ENCODE measurements at regions not wholly inside any gene's neighbourhood (a gene's known extent, or its start where the extent isn't known, plus 50 kb on each side); places are given as distances from the start of the nearest gene placed in this dataset.

DNA sequence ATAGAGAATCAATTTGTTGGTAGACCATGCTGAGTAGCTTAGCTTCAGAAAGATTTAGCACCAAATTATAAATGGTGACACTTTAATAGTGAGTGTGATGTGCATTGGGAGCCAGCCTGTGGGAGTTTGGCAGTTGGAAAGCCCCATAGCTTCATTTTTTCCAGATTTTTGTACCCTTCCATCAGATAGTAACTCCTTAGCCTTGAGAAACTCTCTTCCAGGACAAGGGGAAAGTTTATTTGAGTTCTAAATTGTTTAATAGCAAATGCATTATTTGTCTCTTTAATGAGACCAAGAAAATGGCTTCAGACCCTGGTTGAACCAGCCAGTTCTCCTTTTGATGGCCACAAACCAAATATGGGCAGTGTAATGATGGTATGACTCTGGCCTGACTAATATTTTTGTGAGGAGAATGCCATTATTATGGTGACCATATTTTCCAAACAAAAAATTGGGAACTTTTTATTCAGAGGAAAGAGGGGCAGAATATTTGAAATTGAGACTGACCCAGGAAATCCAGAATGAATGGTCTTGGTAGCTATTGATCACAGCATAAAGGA is 49.8 kb downstream of the PLCE1 start:
- no peak for DNase-seq

DNA sequence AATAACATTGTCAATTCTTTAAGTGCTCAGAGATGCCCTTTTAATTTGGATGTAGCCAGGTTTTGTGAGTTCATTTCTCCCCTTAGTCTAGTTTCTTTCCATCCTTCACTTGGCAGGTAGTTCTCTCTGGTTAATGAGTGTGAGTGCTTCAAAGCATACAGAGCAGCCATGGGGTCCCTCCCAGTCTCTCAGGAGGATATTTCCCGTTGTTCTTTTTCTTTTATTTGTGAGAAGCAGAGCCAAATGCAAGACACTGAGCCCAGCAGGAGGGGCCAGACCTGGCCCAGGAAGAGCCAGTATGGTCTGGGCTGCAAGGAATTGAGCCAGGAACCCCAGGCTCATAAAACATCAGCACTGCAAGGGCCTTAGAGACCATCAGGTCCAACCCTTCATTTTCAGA is 52.4 kb downstream of the PLCE1 start:
- DNase-seq = no peak

DNA sequence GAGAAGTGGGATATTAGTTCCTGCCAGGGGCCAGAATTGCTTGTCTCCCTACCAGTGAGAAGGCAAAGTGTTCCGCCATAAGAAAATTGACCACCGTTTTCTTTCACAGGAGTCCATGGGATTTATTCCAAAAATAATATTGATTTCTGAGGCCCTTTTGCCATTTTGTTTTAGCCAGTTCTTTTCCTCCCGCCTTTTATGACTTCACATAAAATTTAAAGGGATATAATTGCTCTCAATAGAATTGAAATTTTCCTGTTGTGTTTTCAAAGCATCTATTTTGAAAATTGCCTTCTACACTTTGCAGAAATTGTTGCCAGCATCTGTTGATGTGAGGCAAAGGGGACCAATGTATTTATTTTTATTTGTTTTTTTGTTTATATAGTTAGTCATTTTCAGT is 53.6 kb downstream of the PLCE1 start:
- DNase-seq = no peak

DNA sequence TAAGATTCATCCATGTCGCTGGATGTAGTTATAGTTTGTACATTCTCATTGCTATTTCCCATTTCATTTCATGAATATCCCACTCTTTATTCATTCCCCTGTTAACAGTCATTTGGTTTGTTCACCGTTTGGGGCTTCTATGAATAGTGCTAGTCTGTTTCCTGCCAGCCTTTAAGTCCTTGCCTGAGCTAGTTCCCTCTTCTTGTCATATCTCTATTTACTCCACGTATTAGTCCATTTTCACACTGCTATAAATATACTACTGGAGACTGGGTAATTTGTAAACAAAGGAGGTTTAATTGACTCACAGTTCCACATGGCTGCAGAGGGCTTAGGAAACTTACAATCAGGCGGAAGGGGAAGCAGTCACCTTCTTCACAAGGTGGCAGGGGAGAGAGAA is 56.2 kb downstream of the PLCE1 start:
- DNase-seq = no peak

DNA sequence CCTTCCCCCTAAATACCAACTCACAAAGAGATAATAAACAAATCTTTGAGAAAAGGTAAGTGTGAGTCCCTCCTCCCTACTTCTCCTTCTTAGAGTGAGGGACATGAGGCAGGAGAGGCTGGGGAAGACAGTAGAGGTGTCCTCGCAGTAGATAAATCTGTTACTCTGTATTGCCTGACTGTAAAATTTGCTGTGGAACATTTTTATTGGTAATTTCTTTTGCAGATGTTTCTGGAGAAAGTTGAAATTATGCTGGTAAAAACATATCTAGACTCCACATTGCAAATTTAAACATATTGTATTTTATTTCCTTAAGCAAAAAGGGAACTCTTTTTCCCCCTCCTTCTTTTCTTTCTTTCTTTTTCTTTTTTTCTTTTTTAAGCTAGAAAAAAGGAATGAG is 58.5 kb downstream of the PLCE1 start:
- no peak for DNase-seq

DNA sequence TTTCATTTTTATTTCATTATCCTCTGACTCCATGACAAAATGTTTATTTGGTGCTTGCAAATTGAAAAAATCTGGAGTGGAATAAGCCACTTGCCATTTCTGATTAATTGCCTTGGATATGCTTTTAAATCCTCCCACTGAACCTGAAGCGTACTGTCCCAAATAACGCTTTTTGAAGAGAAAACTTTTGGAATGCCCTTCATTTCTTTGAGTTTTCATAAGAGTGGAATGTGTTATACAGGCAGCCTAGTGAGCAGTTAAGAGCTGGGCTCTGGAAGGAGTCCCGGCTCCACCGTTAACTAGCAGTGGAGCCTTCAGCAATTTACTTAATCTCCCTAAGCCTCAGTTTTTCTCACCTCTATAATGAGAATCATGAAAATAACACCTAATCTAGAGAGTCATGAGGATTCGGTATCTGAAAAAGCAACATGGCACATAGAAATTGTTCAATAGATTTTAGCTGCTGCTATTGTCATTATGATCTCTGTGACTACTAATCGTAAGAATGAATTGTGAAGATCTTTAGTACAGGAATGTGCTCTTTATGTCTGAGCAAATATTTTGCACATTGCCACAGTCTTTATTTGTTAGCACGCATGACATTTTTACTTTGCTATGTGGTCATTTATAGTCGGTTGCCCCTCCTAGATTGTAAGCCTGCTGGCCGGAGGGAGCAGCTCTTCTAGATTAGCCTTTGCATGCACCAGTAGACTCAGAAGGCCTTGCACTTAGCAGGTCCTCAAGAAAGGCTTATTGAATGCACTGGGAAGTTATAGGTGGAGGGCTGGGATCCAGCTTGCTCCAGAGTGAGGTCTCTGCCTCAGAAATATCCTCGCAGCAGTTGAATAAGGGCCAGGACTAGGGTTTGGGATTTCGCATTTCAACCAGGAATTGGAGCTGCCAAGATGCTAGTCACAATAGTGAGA is 59.4 kb downstream of the PLCE1 start:
- DNase-seq = no peak

DNA sequence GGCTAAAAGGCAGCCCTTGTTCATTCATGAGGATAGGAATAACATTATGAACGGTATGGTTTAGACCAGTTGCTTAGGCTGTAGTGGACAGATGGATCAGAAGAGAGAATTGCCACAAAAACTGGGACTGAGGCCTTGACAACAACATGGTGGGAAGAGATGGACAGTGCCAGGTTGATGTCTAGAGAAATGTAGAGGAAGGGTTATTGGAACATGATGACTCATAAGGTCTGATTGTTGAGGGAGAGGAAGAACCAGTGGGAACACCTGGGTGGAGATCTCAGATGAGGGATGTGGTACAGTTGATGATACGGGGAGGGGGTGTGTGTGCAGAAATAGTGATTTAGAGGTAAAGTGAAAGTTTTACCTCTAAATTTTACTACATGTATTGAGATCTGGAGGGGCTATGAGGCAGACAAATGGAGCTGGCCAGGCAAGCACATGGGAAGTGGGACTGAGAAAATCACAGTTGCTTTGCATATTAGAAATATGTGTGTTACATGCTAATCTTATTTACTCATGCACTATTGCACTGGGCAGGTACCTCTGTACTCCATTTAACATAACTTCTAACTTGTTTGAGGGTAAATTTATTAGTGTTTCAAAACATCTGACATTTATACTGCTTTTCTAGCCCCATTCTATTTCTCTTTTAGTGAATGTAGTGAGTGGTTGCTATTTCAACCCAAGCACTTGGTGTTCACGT is 65.6 kb downstream of the PLCE1 start:
- no peak for DNase-seq

DNA sequence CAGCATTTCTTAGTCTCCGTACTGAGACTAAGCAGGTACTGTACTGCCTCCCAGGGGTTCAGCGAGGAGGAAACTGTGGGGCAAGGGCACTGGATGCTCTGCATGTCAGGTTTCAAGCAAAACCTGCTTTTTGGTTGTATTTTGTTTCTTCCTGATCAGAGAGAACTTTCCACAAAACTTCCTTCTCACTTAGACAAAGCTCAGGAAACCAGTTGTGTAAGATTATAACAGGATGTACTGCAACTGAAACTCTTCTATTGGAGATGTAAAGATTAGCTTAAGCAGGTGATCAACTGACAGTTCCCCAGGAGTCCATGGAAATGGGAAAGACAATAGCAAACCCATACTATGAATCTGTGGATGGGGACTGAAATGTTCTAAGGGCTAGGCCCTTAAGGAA is 67.3 kb downstream of the PLCE1 start:
- no peak for DNase-seq

DNA sequence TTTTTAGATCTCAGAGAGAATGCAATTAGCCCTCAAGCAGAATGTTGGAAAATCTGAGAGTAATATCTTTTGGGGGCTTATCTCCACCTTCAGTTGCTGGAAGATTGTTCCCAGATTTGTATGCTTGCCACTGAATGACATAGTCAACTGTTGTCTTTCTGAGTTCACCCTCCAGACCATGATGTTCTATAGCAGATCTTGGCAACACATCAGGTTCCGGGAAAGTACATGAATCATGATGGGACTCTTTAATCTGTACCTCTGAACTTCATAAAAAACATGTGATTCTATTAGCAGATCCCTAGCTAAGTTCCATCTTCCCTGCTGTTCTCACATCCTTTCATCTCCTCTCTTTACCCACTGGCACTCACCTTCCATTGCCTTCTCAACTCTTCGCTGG is 68.9 kb downstream of the PLCE1 start:
- no peak for DNase-seq

DNA sequence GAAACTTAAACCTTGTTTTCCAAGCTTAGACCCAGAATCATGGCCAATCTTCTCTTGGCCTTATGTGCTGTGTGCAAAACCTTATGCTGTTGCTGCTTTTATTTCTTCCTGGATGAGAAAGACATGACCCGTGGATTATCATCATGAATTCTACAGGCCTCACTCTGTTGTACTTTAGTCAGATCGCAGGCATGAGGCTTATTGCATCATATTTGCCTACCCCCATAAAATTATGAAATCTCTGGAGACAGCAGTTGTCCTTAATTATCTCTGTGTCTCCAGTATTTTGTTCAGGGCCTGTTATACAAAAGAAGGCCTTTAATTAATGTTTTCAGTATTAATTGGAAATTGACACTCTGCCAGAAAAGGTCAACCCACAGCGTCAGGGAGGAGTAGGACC is 71.6 kb downstream of the PLCE1 start:
- DNase-seq = no peak

DNA sequence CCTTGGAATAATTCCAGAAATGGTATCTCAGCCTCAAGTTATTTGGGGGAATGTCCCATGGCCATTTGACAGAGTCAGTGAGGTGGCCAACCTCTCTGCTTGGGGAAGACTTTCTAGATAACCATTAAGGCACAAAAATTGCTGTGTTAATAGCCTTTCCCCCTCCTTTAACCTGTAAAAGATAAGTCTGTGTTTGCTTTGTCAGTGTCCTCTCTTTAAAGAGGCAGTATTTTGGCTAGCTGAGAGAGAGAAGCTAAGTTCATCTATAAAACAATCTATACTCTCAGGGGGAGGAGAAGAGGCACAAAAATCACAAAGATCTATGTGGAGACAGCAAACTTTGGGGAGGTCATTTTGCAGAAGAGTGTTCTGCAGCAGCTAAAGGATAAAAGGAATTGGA is 72.1 kb downstream of the PLCE1 start:
- no peak for DNase-seq

DNA sequence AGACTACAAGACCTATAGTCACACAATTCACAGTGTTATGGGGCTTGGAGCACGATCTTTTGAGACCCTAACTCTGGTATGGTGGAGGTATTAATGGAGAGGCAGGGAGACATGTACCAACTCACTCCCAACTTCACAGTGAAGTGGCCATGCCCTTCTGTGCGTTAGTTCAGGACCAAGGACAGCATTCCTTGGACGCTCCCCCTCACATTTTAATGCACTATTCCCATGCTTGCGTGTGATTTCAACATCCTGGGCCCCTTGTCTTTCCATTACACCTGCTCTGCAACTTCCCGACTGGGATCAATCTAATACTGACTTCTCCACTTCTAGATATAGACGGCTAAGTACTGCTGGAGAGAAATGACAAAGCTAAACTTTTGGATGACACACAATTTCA is 72.7 kb downstream of the PLCE1 start:
- no peak for DNase-seq

DNA sequence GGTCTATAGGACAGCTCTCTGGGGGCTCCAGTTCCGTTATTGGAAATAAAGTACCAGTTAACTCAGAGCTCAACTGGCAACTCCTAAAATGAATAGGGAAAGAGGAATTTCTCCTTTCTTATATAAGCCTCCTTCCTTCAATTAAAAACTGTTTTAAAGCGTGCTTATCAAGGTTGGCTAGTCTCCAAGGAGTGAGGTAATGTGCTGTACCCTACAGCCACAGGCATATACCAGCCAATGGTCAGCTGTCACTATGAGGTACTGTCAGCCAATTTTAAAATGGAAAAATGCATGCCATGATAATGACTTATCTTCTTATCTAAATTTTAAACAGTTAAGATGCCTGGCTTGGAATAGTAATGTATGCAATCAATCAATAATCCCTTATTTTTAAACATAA is 76.2 kb downstream of the PLCE1 start:
- no peak for DNase-seq

DNA sequence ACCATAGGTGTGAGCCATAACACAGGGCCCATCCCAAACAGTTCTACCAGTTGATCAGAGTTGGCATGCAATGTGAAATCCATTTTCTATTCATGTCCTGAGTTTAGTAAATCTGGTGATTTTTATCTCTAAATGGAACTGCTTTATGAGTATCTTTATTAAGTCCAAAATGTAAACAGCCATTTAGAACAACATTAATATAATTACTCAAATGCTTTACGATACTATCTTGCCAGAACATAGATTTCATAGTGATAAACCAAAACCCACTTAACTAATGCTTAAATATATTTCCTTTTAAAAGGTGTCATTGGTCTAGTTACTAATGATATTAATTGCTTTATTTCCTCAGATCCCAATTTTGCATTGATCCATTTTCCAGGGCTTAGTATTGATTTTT is 80.7 kb downstream of the PLCE1 start:
- DNase-seq = no peak

DNA sequence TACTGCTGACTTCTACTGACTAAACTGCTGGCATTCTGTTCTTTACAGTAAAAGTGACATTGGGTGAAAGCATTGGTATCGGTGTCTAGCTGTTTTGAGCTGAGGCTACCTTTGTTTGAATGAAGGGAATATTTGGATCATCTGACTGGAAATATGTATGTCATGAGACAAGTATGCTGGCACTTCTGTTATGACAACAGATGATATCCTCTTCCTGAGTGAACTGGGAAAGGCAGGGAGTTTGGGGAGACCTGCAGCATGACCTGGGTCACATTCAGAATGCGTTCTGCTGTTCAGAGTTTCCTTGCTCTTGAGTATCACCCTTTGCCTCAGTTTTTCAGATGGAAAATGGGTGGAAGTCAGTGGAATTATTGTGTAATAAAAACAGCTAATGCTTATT is 81.8 kb downstream of the PLCE1 start:
- DNase-seq = no peak

DNA sequence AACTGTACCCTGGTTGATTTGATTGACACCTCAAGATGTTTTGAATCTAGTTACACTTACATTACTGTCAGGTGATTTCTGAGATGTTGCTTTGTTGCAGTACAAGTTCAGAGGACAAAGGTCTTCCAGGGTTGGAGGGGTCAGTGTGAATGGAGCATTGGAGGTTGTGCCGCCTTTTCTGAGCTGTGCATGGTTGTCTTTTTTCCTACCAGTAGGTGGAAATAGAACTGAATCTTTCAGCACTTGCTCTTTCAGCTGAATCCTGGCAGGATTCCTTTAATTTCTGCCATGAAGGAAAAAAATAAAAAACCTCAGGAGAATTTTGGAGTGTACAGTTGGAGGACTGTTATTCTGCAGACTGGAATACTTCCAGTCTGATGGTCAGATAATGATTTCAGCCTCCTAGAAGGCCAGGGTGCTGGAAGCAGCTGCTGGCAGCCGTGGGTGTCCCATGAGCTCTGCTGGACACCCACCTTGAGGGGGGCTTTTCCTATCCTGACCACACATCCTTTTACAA is 82.7 kb downstream of the PLCE1 start:
- no peak for DNase-seq

DNA sequence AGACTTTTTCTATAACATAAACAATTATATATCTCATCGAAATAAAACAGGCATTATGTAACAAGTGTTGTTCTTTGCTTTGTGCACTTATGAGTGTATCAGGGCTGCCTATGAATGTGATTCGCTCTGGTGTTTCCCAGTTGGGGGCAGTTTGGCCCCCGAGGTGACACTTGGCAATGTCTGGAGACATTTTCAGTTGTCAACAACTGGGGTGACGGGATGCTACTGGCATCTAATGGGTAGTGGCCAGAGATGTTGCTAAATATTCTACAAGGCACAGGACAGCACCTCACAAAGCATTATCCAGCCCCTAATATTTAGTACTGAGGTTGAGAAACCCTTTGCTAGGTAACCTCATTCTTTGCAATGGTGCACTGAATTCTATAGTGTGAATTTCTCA is 83.3 kb downstream of the PLCE1 start:
- DNase-seq = no peak

DNA sequence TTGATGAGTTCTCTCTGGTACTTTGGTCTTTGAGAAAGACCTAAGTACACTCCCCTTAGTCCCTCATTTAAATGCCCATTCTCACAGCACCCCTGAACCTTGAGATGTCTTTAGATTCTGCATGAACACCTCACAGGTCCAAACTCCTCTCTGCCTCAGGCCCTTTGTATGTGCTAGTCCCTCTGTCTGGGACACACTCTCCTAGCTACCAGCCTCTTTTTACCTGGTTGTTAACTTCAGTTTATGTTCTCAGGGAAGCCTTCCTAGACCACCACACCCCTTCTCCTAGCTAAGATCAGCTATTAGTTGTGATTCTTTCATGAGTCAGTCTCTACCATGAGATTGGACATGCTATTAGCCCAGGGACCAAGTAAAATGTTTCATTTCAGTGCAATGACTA is 86.4 kb downstream of the PLCE1 start:
- DNase-seq = no peak

DNA sequence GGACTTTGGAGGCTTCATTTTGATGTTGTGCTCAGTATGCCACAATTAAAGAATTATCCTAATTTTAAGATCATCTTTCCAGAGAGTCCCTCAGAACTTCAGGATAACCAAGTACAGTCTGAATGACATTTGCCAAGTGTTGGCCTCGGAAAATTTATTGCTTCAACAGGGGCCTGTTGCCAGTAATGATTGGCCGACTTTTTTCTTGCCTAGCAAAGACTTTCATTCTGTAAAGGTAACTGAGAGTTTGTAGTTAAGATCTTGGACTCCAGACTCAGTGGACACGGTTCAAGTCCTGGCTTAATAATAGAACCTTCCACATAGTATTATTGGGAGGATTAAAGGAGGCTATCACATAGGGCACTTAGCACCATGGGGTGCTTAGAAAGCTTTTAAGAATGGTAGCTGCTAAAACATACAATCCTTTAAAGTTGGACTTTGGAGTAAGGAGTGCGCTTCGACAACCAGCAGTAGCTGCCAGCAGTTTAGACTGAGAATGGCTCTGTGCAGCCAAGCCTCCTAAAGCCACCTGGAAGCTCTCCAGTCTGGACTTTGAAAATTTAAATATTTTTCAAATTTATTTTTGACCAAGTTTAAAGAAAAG is 90.0 kb downstream of the PLCE1 start:
- no peak for DNase-seq

DNA sequence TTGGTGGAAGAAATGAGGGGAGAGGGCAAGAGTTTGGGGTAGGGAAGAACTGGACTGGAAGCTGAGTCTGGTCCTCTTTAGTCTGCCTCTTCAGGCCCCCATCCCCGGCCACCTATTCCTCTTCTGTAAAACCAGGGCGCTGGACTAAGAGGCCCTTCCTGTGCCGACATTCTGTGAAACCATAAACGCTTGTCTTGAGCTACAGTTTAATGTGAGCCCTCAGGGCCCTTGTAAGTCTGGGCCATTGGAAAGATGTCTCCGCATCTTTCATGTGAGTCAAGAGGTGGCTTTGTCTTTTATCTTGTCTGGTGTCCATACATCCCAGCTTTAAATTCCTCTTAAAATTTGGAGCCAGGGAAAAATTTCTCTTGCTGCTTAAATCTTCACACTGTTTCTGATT is 90.6 kb downstream of the PLCE1 start:
- no peak for DNase-seq

DNA sequence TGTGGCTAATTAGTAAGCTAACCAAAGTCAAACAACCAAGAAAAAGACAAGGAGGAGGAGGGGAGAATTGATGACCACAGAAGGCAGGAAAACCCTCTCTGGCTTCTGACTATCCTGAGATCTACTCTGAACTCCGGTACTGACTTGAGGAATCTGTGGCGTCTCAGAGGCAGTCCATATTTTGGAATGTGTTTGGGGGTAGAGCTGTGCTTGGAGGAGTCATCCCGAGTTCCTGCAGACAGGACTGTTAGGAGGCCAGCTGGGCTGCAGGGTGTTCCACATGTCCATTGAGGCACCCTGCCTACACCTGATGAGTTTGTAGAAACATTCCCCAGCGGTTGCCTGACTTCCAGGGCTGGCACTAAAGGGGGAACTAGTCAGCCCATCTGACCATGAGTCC is 91.6 kb downstream of the PLCE1 start:
- no peak for DNase-seq

DNA sequence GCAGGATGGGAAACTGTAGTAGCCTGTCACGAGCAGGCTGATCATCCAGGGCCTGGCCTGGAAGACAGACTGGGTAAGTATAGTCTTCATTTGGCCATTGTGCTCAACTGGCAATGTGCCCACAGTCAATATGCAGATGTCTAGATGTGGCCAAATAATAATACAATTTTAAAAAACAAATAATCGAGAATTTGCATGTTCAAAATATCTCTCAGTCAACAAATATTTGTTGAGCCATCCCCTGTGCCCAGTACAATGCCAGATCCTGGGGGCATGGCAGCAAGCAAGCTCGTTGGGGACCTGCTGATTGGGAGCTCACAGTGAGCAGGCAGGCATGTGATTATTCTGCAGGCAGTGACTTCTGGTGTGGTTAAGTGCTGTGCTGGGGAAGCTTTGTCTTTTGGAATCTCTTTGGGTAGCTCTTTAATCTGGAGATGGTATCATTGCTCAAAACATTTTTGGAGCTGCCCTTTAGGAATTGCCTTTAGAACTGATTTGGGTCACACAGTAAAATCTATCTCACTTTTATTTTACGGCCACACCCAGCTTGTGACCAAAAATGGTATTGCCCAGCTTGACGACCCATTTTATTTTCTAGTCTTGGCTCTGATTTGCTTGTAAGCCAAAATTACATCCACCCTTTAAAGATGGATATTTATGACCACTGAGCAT is 92.2 kb downstream of the PLCE1 start:
- no peak for DNase-seq

DNA sequence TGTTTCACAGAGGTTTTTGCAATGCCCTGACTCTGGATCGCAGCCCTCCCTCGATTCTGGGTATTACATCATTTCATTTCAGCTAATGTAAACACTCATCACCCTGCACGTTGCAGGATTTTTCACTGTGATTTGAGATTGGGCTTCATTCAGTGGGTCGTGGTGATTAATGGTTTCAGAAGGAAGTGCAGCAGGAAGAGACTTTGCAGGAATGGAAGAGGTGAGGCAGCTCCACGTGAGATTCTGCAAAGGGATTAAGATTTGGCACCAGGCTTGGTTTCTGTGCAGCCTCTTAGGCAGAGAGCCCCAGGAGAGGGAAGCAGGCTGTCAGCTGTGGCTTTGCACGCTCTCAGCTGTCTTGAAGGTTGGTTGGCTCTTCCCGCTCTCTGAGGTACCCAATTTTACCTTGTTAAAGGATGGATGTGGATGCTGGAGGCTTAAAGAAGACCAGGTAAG is 95.2 kb downstream of the PLCE1 start:
- DNase-seq = no peak

All from activated CD8-positive, alpha-beta memory T cell treated with anti-CD3 and anti-CD28 coated beads, Interleukin-2, amount 50 U/mL, for 48 hours (primary cell).